ENCODE measurements at regions not wholly inside any gene's neighbourhood (a gene's known extent, or its start where the extent isn't known, plus 50 kb on each side); places are given as distances from the start of the nearest gene placed in this dataset.
"Not testable (repeated sequence)": the region's sequence is repeated elsewhere in the genome, so short reads cannot be mapped to it uniquely, and the experiment has no call there.

DNA sequence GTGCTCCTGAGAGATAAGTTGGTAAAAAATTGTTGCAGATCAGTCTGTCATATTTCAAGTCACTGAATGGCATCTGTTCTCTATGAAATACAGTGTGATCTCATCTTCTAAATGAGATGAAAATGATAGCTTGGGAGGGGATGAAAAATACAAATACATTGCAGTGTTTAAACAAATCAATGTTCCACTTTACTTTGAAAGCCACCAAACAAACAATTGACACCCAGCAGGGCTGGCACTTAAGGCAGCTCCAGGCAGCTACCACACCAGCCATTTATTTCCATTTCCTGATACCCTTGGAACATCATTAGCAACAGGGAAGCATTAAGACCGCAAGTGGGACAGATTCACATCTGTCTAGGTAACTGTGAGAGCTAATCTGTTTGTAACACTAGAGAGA, 827.6 kb upstream of the KIF2B start:
- intact Hi-C loops (cut with DNase I) = no loop called here
- DNase-seq (ENCODE audit: low spot score) = no peak

DNA sequence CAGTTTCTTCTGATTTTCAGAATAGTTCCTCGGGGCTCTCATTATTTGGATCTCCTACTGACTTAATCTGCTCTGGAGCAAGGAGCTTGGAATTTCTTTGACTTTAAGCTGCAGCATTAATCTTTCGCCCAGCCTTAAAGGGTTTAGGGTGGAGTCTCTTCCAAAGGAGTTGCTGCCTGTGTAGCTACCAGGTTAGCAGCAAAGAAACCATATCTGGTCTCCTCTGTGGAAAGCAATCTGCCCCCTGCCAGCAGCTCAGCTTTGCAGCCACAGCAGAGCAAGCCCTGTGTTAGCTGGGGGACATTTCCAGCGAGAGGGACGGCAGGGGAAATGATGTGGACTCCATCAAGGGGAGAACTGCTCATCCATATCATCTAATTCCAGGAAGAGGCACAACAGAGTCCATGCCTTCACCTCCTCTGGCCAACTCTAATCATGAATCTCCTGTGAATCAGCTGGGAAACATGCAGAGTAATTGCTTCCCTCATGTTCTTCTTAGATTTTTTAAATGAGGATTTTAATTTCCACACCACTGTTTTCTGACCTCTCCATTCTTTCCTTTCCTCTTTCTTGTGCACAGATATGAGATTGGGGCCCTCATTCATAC, 827.6 kb upstream of the CA10 start:
- no peak for DNase-seq (ENCODE audit: low spot score)
- intact Hi-C loops (cut with DNase I) = no loop called here

DNA sequence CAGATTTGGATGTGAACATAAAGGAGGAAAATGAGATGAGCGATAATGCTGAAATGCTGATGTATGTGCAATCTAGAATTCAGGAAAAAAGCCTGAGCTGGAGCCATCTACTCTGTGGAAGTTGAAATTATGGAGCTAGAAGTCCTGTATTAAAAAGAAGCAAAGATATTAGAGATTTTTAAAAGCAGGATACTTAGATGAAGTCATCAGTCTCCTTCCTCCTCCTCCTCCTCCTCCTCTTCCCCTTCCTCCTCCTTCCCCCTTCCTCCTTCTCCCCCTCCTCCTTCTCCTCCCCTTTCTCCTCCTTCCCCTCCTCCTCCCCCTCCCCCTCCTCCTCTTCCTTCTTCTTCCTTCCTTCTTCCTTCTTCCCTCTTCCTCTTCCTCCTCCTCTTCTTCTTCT, 823.8 kb upstream of the CA10 start:
- no peak for DNase-seq (ENCODE audit: low spot score)
- intact Hi-C loops (cut with DNase I) = no loop called here

- intact Hi-C loops (cut with DNase I) = no loop called here
- DNase-seq (ENCODE audit: low spot score) = no peak
Measured at GRCh38 chr17:52979921-52980320, 821.4 kb upstream of the CA10 start.

GRCh38 chr17:52965856-52966255, 807.3 kb upstream of the CA10 start:
- intact Hi-C loops (cut with DNase I) = no loop called here
- DNase-seq (ENCODE audit: low spot score) = no peak

GRCh38 chr17:52961751-52962150, 803.2 kb upstream of the CA10 start:
- intact Hi-C loops (cut with DNase I); DNase-seq (ENCODE audit: low spot score): not testable (repeated sequence)

- intact Hi-C loops (cut with DNase I) = no loop called here
- no peak for DNase-seq (ENCODE audit: low spot score)
Measured at GRCh38 chr17:52957411-52957810, 798.9 kb upstream of the CA10 start.

DNA sequence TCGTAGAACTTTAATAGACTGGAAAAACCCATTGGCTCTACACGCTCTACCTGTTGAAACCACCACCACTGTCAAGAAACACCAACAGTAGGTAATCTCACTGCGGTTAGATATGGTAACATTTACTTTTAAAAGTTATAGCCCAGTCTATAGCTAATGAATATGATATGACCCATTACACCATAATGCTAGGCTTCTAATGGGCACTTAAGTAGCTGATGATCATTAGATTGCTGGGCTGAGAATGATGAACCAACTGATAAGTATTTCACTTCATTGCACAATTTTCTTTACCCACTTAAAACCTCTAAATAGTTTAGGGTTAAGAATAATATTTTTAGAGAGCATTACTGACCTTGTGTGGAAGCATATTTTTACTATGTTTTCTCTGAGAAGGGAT, 788.9 kb upstream of the CA10 start:
- DNase-seq (ENCODE audit: low spot score) = no peak
- intact Hi-C loops (cut with DNase I) = no loop called here

DNA sequence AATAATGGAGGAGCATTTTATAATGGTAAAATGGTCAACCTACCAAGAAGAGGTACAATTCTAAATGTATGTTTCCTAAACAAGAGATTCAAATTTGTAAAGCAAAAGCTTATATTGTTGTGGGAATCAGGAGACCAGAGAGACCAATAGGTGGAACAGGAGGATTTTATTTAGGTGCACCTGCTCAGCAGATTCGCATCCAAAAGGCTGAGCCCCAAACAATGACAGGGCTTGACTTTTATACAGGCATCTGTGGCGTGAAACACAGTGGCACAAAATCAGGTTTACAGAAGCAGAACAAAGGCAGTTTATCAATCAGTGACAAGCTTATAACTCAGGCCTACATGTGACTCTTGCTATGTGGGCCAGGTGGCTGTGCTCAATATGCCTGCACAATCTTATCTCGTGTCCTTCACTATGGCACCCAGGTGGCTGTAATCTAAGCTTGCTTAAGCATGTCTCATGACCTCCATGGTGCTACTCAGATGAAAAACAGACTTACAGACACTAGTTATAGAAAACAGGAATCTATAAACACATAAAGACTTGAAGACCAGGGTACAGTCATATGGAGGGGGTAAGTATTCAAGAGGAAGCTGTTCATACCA, 780.2 kb upstream of the CA10 start:
- intact Hi-C loops (cut with DNase I) = no loop called here
- no peak for DNase-seq (ENCODE audit: low spot score)

DNA sequence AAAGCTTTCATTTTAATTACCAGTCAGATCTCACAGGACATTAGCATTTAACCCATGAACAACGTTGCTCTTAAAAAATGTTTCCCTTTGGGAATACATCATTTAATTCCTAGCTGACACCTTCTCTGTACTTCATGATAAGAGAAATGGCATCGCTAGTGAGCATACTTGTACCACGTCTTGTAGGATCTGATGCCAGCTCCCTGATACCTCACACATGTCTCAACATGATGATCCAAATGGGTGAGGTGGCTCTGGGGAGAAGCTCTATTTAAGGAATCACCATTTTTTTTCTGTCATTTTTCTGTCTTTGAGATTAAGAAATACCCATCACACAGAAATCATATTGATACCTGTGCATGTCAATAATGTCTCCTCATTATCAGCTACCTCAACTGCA, 772.1 kb upstream of the CA10 start:
- no peak for DNase-seq (ENCODE audit: low spot score)
- intact Hi-C loops (cut with DNase I) = no loop called here

DNA sequence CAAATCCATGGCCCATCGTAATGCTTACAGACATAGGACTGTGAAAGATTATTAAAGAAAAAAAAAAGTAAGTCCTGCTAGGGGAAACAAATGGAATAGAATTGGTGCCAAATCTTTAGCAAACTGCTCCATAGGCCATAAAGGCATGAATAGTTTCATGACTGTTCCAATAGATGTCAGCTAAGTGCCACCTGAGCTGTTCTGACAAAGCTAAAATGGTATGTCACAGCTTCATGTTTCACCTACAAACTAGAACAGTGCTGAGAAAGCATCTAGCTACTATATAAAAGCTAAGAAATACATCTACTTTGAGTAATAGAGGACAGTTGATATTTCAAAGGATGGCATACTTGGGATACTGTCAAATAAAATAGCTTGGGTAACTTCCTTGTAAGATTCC, 771.6 kb upstream of the CA10 start:
- intact Hi-C loops (cut with DNase I) = no loop called here
- no peak for DNase-seq (ENCODE audit: low spot score)

DNA sequence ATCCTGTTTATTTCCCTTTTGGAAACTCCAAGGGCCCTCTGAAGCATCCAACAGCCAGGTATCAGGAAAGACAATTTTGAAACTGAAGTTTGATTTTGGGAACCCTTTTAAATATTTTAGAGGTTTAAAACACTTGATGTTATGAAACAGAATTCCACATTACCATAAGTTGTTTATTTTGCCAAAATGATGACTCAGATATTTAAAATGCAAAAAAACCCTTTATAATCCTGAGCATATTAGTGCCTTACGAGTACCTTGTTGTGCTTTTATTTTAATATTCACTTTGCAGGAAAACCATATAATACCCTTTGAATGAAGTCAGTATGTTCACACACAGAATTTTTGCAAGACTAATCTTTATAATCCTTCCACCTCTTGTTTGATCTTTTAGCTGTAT, 765.1 kb upstream of the CA10 start:
- intact Hi-C loops (cut with DNase I) = no loop called here
- DNase-seq (ENCODE audit: low spot score) = no peak

DNA sequence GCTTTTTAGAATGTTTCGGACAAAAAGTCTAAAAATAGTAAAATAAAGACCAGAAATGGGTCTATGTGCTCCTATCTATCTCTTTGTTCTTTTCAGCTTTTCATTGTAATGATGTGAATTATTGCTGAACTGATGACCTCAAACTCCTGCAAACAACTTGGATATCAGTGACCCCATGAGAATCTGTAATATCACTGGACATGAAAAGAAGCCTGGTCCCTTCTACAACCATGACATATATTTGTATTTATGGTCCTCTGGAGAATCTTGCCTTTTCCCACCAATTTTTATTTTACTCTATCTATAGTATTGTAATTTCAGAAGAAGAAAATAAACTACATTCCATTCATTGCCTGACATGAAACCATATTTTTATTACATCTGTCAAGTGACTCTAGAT, 740.7 kb upstream of the CA10 start:
- intact Hi-C loops (cut with DNase I) = no loop called here
- DNase-seq (ENCODE audit: low spot score) = no peak

DNA sequence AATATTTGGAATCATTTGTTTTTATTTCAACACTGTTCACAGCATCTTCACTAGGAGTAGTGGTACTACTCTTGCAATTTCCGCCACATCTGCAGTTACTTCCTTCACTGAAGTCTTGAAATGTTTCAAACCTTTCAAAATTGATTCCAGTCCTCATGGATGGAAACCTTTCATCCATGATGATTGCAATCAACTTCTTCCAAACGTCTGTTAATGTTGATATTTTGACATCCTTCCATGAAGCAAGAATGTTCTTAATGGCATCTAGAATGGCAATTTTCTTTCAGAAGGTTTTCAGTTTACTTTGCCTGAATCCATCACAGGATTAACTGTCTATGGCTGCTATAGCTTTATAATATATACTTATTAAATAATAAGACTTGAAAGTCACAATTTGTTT, 736.8 kb upstream of the CA10 start:
- DNase-seq (ENCODE audit: low spot score) = no peak
- intact Hi-C loops (cut with DNase I) = no loop called here

DNA sequence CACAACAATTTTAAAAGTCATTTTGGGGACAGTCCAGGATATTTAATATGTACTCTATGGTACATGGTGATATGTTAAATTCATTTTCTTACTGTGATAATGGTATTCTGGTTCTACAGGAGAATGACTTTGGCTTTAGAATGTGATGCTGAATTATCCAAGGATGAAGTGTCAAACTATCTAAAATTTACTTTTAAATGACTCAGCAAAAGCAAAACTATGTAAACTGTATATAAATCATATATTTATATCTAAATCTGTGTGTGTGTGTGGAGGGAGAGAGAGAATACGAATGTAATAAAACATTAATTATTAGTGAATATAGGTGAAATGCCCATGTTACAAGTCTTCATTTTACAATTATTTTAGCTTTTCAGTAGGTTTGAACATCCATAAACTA, 733.8 kb upstream of the CA10 start:
- DNase-seq (ENCODE audit: low spot score) = no peak
- intact Hi-C loops (cut with DNase I) = no loop called here

- no peak for DNase-seq (ENCODE audit: low spot score)
- intact Hi-C loops (cut with DNase I) = no loop called here
Measured at GRCh38 chr17:52885882-52886281, 727.4 kb upstream of the CA10 start.

GRCh38 chr17:52883907-52884491, 725.5 kb upstream of the CA10 start:
- DNase-seq (ENCODE audit: low spot score); intact Hi-C loops (cut with DNase I): not testable (repeated sequence)

GRCh38 chr17:52846767-52847166, 688.3 kb upstream of the CA10 start:
- DNase-seq (ENCODE audit: low spot score); intact Hi-C loops (cut with DNase I): not testable (repeated sequence)

DNA sequence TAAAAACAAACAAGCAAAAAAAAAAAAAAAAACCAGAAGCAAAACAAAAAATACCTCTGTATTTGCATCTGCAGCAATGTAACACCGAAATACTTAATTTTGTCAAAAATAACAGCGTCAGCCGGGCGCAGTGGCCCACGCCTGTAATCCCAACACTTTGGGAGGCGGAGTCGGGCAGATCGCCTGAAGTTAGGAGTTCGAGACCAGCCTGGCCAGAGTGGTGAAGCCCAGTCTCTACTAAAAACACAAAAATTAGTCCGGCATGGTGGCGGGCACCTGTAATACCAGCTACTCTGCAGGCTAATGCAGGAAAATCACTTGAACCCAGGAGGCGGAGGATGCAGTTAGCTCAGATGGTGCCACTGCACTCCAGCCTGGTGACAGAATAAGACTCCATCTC, 683.5 kb upstream of the CA10 start:
- DNase-seq (ENCODE audit: low spot score) = no peak
- intact Hi-C loops (cut with DNase I) = no loop called here

- intact Hi-C loops (cut with DNase I) = no loop called here
- DNase-seq (ENCODE audit: low spot score) = no peak
Measured at GRCh38 chr17:52837492-52837891, 679.0 kb upstream of the CA10 start.

GRCh38 chr17:52831536-52831935, 673.0 kb upstream of the CA10 start:
- intact Hi-C loops (cut with DNase I) = no loop called here
- DNase-seq (ENCODE audit: low spot score) = no peak

DNA sequence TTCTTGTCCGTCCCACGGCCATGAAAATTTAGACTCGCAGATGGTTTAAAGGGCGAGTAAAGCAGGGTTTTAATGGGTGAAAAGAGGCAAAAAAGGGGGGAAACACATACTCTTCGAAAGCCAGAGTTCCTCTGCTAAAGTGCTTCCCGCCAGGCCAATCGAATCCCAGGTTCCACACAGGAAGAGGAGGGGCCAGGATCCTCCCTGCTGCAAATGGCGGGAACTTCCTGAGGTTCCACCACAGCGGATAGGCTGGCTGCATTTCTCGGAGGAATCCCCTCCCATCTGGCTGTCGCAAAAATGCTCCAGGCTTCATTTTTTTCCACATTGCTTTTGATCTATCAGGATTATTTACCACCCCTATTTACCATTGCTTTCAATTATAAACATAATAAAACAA, 670.1 kb upstream of the CA10 start:
- intact Hi-C loops (cut with DNase I) = no loop called here

More for the DNA sequence above, 670.1 kb upstream of the CA10 start:
- no peak for DNase-seq (ENCODE audit: low spot score)
